Hematopoietic multipotent progenitor cell (in vitro differentiated cells): ENCODE measurements at regions not wholly inside any gene's neighbourhood (a gene's known extent, or its start where the extent isn't known, plus 50 kb on each side); places are given as distances from the start of the nearest gene placed in this dataset.
A peak's percentile ranks its signal among the peaks of the same experiment; 100 is the strongest.
"Not testable (repeated sequence)": the region's sequence is repeated elsewhere in the genome, so short reads cannot be mapped to it uniquely, and the experiment has no call there.

Experiments used
- DNase-seq, 3 donors: peaks; one replicate each; pipeline ENCODE4 v3.0.0-alpha.2; 2011 to 2015; ENCODE audit warnings: low read depth in 2 of 3, low spot score in 2 of 3

DNA sequence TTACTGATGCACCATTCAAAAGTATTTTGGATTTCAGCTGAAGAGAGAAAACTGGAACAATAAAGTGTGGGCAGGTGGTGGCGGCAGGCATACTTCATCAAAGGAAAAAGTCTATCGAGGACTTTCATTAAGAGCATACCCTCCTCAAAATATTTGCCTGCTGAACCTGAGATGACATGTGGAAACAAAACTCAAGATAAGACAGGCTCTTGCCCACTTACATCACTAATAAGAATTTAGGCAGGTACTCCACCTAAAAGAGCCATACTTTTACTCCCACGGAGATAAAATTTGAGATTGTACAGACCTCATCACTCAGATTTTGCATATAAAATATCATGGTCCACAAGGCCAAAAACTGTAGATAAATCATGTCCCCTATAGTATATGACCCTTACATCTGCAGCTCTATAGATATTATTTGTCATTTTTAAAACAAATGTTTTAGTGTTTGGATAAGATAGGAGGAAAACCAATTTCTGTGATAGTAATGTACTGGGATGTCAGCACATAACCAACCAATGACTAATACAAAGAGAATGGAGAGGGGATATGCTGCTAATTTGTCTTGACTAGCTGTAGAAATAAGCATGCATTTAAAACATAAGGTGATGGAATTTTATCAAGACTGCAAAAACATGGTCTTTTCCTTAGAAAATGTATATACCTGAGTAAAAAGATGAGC is 730.6 kb upstream of the ZNF608 start:
- no peak for DNase-seq

GRCh38 chr5:125477586-125477975 is 731.1 kb upstream of the ZNF608 start:
- DNase-seq: no peak

DNA sequence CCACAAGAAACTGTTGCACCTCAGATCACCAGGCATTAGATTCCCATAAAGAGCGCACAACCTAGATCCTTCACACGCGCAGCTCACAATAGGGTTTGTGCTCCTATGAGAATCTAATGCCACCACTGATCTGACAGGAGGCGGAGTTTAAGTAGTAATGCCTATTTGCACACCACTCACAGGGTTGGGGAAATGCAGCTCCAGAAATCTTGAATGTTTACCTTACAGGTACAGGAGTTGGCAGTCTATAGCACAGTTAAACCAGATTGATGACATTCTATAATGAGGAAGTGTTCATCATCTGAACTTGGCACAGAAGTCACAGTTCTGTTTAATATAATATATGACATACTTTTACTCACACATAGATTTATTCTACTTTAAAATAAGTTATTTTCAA is 732.2 kb upstream of the ZNF608 start:
- DNase-seq: no peak

GRCh38 chr5:125480911-125481310 is 734.5 kb upstream of the ZNF608 start:
- DNase-seq: no peak

DNA sequence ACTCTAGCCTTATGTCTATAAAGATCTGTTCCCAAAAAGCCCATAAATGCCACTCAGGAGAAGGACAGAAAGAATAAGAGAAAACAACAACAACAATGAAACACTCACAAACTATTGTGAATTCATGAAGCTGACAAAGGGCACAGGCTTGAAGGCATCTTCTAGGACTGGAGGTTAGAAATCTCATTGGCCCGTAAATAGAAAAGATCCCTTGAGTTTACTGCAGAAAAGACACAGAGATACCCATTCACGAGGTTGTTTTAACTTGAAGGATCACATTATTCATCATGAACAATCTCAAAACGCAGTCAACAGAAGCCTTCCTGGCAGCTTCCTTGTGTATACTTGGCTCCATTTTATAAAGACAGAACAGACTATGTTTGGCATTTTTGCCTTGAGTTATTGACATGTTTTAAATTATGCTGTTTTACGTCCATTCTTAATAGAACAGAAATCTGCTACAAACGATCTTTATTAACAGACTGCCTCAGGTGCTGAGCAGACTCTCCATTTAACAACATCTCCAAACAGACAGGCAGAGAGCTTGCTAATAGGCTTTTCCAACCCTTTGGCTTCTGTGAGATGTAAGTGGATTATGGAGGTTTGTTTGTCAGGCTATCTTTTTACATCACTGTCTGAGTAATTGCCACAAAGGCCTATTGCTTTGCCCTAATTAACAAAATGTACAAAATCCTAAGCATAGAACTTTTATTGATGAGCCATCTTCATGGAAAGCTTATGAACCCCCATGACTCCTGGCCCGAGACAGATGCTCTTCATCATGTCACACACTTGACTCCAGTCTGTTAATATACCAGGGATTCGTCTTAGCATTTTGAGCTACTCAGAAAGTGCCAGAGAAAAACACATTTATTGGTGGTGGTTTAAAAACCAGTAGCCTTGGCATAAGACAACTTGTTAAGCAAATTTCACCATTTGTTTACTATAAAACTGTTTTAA is 735.3 kb upstream of the ZNF608 start:
- DNase-seq: no peak

- no peak for DNase-seq
These were observed 737.2 kb upstream of the ZNF608 start for GRCh38 chr5:125483609-125484008.

DNA sequence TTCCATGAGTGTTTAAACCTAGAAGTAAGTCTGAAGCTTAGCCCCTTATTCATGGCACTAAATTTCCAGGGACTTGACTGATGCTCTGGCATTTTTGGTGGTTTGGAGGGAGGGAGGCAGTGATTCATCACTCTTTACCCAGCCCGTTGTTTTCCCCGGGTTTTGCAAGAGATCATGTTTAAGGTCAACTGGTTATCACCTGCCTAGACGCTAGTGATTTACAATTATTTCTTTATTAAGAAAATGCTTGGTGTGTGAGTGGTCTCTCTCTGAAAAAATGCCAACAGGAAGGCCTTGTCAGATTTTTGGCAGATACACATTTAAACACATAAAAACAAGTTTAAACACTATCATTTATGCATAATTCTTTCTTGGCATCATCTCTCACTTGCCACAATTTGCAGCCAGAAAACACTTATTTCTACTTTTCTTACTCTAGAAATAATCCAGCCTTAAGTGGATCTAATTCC is 737.9 kb upstream of the ZNF608 start:
- peak in 2 of 3 donors; percentile 14 to 32 for DNase-seq

DNA sequence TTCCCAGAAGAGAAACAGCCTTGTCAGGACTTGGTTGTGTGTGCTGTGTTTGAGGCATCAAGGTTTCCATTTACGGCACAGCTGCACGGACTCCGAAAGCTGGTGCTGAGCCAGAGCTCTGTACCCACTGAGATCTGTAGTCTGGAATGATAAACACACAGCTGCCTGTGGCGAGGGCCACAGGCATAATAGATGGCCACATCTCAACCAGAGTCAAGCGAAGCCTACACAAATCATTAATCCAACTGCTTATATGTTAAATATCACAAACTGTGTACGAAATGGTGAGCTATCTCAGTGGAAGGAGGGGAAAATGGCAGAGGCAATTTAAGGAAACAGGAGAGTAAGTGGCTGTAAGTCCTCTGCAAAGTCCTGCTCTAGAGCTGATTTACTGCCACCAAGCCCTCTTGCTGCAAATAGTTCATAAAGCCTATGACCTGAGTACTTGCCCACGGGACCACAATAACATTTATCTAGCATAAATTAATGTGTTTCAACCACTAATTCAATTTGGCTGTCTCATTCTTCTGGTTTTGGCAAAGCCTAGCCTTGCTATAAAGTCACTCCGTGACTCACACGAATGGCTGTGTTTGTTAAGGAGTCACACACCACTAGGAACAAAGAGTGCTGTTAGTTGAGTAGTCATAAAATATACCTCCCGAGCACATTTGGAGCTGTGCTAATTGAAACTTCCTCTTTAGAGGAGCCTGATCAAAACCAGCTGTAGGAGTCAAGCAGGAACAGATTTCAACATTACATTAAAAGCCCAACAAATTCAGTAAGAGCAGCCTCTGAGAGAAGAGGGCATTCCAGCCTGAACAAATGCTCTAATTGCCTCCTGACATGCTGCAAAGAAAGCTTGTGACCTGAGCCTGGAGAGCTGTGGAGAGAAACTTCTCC is 738.6 kb upstream of the ZNF608 start:
- peak in 2 of 3 donors; percentile 50 to 80 for DNase-seq

DNA sequence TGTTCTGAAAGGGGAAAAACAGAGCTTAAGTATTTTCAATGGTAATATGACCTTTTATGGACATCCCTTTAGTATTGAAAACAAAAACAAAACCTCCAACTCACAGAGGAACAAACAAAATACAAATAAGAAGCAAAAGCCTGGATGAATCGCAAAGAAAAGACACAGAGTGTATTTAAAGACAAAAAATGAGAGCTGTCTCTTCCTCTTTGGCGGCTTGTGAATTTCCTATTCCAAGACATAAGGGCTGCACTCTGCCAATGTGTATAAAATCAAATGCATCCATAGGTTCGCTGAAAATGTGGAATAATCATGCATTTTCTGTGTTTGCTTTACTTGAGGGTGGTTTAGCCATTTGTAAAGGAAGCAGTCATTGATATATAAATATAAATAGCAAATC is 739.3 kb upstream of the ZNF608 start:
- no peak for DNase-seq

DNA sequence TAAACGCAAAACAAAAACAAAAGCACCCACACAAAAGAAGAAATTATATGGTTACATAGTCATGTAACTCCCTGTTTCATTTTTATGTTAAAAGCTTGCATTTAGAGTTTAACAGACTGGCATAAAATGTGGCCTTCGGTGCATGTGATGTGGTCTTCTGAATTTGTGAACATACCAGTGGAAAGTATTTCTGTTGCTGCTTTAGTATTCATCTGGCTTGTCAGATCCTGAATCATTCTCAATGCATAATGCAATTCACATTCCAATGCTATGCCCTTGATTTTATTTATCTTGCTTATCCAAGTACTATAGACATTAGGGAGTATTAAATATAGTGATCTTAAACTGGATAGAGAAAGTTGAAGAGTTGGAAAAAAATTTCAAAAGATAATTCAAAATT is 740.2 kb upstream of the ZNF608 start:
- no peak for DNase-seq

GRCh38 chr5:125487231-125487630 is 740.8 kb upstream of the ZNF608 start:
- no peak for DNase-seq

GRCh38 chr5:125487652-125488051 is 741.2 kb upstream of the ZNF608 start:
- not testable (repeated sequence) for DNase-seq

GRCh38 chr5:125489146-125489545 is 742.7 kb upstream of the ZNF608 start:
- DNase-seq: no peak

DNA sequence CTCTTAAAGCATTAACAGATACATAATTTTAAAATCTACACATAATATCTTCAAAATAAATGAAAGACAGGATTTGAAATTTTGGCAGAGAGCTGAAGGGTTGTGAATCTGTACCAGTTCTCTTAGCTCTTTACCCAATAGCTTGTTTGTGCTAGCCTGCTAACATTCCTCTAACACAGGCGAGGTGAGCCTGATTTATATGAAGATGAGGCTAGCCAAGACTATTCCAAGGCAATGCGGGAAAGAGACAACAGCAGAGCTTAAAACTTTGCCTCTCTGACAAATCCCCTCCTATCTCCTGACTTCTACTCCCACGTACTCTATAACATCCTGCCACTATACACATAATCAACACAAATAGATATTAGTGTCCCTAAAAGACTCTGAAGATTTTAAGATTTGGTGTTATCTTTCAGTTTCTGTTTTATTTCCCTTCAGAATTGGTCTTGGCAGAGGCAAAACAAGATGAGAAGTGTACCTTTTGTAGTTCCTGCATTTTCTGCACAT is 745.6 kb upstream of the ZNF608 start:
- no peak for DNase-seq

- no peak for DNase-seq
These were observed 746.5 kb upstream of the ZNF608 start for GRCh38 chr5:125492977-125493376.

GRCh38 chr5:125496393-125496792 is 750.0 kb upstream of the ZNF608 start:
- no peak for DNase-seq

- no peak for DNase-seq
These were observed 751.2 kb upstream of the ZNF608 start for GRCh38 chr5:125497651-125498050.

- DNase-seq: no peak
These were observed 753.3 kb upstream of the ZNF608 start for GRCh38 chr5:125499636-125500332.

- no peak for DNase-seq
These were observed 755.0 kb upstream of the ZNF608 start for GRCh38 chr5:125501396-125501795.

DNA sequence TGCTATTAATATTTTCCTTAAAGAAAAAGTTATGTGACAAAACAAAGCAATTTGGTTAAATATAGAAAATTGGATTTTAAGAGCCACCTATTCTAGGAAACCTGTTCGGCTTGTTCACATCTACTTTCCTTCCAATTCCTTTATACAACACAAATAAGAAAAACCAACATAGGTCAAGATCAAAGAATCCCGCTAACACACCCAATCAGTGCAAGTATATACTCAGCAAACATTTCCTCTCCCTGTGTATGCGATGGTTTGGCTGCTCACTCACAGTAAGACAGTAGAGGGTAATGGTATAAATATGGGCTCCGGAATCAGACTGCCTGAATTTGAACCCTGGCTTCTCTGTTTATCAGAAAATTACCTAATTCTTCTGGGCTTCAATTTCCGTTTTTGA is 757.5 kb upstream of the ZNF608 start:
- DNase-seq: no peak
